ENCODE measurements at regions not wholly inside any gene's neighbourhood (a gene's known extent, or its start where the extent isn't known, plus 50 kb on each side); places are given as distances from the start of the nearest gene placed in this dataset.

- TF ChIP-seq CTCF (IDR thresholded peaks at IDR 0.05; ENCODE audit: low read depth, low read length, missing input control) (no peak), RAD21 (IDR thresholded peaks at IDR 0.05) (no peak), REST (IDR thresholded peaks at IDR 0.05) (no peak)
- TF ChIP-seq, protein P1, sequence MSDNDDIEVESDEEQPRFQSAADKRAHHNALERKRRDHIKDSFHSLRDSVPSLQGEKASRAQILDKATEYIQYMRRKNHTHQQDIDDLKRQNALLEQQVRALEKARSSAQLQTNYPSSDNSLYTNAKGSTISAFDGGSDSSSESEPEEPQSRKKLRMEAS (IDR thresholded peaks at IDR 0.05), result no peak
Observed at GRCh38 chr14:22381766-22382165, 207.3 kb downstream of the DAD1 start.

Data from liver (tissue), 3 donors.